ENCODE measurements at regions not wholly inside any gene's neighbourhood (a gene's known extent, or its start where the extent isn't known, plus 50 kb on each side); places are given as distances from the start of the nearest gene placed in this dataset.

DNA sequence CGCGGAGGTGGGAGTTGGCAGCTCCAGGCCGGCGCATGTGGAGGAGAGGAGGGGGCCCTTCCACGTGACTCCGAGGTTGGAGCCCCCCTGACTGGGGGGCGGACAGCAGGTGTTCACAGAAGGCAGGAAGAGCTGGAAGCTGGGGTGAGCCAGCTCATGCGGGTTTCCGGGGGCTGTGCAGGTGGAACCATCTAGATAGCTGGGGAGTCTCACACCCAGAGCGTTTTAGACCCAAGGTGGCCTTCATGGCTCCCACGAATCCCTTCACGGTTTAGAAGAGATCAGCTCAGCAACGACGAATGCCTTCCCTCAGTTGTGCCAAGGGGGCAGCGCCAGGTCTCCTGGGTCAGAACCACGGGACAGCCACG lies 740.5 kb upstream of the SALL3 start:
- no peak overlapping the region for H3K4me3 ChIP-seq (ENCODE audit: low read length in 2 of 2)
- no peak for DNase-seq (ENCODE audit: low read depth in 6 of 9, low spot score in 9 of 9)
- H3K27ac ChIP-seq (ENCODE audit: low read depth in 1 of 2, low read length in 1 of 2), result no peak overlapping the region
- H3K9me3 ChIP-seq (ENCODE audit: control insufficient read depth in 2 of 2, insufficient read depth in 1 of 2, low read length in 1 of 2), result no peaks in the 10 kb centered on the region
- H3K4me1 ChIP-seq (ENCODE audit: control insufficient read depth in 2 of 2, insufficient read depth in 2 of 2, low read length in 2 of 2), result no peaks in the 10 kb centered on the region
- 95% methylated on average over 17 of the region's 17 CpGs for WGBS
- no peaks in the 10 kb centered on the region for H3K27me3 ChIP-seq (ENCODE audit: control insufficient read depth in 2 of 2, insufficient read depth in 1 of 2, low read length in 1 of 2)
- H3K36me3 ChIP-seq (ENCODE audit: control insufficient read depth in 2 of 2, insufficient read depth in 2 of 2, low read length in 1 of 2), result no peaks in the 10 kb centered on the region

DNA sequence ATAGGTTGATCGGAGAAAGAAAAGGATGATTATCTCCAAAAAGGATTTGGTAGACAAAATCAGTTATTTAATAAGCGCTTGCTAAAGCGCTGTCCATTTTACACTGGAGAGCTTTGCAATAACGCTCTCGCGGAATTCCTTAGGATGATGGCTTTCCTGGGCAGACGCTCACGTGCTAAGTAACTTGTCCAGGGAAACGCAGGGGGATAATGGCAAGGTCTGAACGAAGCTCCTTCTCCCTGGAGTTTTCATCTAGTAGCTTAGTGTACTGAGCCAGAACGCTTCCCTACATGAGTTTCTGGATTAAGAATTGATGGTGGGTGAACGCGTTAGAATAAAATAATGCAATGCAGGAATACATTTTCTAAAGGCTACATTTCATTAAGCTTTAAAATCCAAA lies 739.5 kb upstream of the SALL3 start:
- WGBS, result 95% methylated on average over 13 of the region's 13 CpGs

DNA sequence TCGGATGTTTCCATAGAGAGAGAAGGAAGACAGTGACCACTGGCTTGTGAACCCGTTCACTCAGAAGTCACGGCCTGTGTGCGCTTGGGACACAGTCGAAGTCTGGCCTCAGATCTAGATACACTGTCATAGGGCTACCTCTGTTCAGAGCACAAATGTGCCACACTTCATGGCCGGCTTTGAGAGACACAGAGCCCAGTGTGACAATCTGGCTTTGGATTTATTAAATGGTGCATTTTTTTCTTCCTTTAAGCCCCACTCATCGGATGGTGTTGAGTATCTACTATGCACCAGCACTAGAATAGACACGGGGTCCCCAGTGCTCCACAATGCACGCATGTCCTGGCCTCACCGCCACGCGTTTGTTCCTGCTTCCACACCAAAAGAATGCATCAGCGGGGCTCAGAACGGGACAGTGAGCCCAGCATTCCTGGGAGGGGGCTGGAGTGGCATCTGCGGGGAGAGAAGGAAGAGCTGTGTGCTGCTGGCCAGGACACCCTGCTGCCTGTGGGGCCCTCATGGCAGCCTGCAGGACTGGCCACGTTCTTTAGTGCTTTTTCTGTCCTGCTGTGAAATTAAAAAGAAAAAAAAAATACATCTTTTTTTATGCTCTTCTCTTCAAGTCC lies 738.9 kb upstream of the SALL3 start:
- no peak for DNase-seq (ENCODE audit: low read depth in 6 of 9, low spot score in 9 of 9)
- no peak overlapping the region for H3K27ac ChIP-seq (ENCODE audit: low read depth in 1 of 2, low read length in 1 of 2)

More for the DNA sequence above, 739.5 kb upstream of the SALL3 start:
- Histone ChIP-seq H3K4me1 (ENCODE audit: control insufficient read depth in 2 of 2, insufficient read depth in 2 of 2, low read length in 2 of 2) (no peaks in the 10 kb centered on the region), H3K27ac (ENCODE audit: low read depth in 1 of 2, low read length in 1 of 2) (no peak overlapping the region), H3K9me3 (ENCODE audit: control insufficient read depth in 2 of 2, insufficient read depth in 1 of 2, low read length in 1 of 2) (no peaks in the 10 kb centered on the region), H3K27me3 (ENCODE audit: control insufficient read depth in 2 of 2, insufficient read depth in 1 of 2, low read length in 1 of 2) (no peaks in the 10 kb centered on the region), H3K4me3 (ENCODE audit: low read length in 2 of 2) (no peak overlapping the region), H3K36me3 (ENCODE audit: control insufficient read depth in 2 of 2, insufficient read depth in 2 of 2, low read length in 1 of 2) (no peaks in the 10 kb centered on the region)
- no peak for DNase-seq (ENCODE audit: low read depth in 6 of 9, low spot score in 9 of 9)

DNA sequence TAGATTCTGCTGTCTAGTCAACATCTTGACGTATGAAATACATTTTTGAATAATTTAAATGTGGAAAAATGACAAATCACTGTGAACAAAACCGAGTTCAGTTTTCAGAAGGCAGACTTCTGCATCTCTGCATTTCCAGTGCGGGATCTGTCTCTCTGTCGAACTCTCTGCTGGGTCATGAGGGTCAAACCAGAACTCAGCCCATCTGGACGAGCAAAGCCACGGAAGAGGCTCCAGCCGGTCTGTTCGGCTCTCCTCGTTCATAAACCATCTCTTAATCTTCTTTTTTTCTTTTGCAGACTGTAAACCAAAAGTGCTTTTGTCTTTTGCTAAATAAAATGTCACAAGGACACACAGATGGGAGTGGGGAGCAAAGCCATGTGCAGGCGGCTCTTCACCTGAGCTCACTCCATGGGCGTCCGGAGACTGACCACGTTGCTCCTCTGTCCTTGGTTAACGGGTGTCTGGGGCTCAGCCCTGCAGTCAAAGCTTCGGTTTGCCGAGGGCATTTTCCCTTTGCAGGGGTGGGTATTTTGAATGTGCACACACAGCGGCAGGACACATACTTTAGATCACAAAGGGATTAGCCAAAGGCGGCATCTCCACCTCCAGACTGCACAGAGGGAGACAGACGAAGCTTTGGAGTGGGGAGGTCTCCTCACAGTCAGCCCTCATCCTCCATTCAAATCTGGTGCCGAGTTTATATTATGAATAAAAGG lies 737.9 kb upstream of the SALL3 start:
- 71% methylated on average over 20 of the region's 20 CpGs for WGBS
- Histone ChIP-seq H3K27me3 (ENCODE audit: control insufficient read depth in 2 of 2, insufficient read depth in 1 of 2, low read length in 1 of 2) (no peaks in the 10 kb centered on the region), H3K27ac (ENCODE audit: low read depth in 1 of 2, low read length in 1 of 2) (no peak overlapping the region), H3K9me3 (ENCODE audit: control insufficient read depth in 2 of 2, insufficient read depth in 1 of 2, low read length in 1 of 2) (peaks cover 0 to 6% of the 10 kb centered on the region in 2 donors), H3K4me1 (ENCODE audit: control insufficient read depth in 2 of 2, insufficient read depth in 2 of 2, low read length in 2 of 2) (no peaks in the 10 kb centered on the region), H3K4me3 (ENCODE audit: low read length in 2 of 2) (no peak overlapping the region), H3K36me3 (ENCODE audit: control insufficient read depth in 2 of 2, insufficient read depth in 2 of 2, low read length in 1 of 2) (no peaks in the 10 kb centered on the region)
- DNase-seq (ENCODE audit: low read depth in 6 of 9, low spot score in 9 of 9), result no peak

More for the DNA sequence above, 738.9 kb upstream of the SALL3 start:
- Histone ChIP-seq H3K4me1 (ENCODE audit: control insufficient read depth in 2 of 2, insufficient read depth in 2 of 2, low read length in 2 of 2) (no peaks in the 10 kb centered on the region), H3K9me3 (ENCODE audit: control insufficient read depth in 2 of 2, insufficient read depth in 1 of 2, low read length in 1 of 2) (peaks cover 0 to 3% of the 10 kb centered on the region in 2 donors), H3K27me3 (ENCODE audit: control insufficient read depth in 2 of 2, insufficient read depth in 1 of 2, low read length in 1 of 2) (no peaks in the 10 kb centered on the region), H3K4me3 (ENCODE audit: low read length in 2 of 2) (no peak overlapping the region), H3K36me3 (ENCODE audit: control insufficient read depth in 2 of 2, insufficient read depth in 2 of 2, low read length in 1 of 2) (no peaks in the 10 kb centered on the region)
- 80% methylated on average over 16 of the region's 16 CpGs for WGBS

DNA sequence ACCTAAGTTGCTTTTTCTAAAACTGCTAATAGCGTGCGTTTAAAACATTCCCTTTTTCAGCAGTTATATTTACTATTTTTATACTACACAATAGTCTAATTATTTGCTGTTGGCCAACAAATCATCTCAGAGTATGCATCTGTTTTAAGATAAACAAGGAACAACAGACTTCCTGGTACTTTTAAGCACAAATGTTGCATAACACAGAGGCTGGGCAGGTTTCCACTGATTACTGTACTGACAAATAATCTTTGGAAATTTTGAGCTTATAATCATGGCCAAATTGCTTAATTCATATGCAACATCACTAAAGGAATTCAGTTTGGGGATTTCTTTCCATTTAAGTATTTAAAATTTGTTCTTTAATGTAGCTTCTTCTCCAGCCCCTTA lies 737.4 kb upstream of the SALL3 start:
- no peaks in the 10 kb centered on the region for H3K36me3 ChIP-seq (ENCODE audit: control insufficient read depth in 2 of 2, insufficient read depth in 2 of 2, low read length in 1 of 2)
- no peak for DNase-seq (ENCODE audit: low read depth in 6 of 9, low spot score in 9 of 9)
- 44% methylated on average over 2 of the region's 2 CpGs for WGBS
- no peak overlapping the region for H3K4me3 ChIP-seq (ENCODE audit: low read length in 2 of 2)
- H3K27ac ChIP-seq (ENCODE audit: low read depth in 1 of 2, low read length in 1 of 2), result no peak overlapping the region
- H3K27me3 ChIP-seq (ENCODE audit: control insufficient read depth in 2 of 2, insufficient read depth in 1 of 2, low read length in 1 of 2), result no peaks in the 10 kb centered on the region
- H3K4me1 ChIP-seq (ENCODE audit: control insufficient read depth in 2 of 2, insufficient read depth in 2 of 2, low read length in 2 of 2), result no peaks in the 10 kb centered on the region
- peaks cover 0 to 7% of the 10 kb centered on the region in 2 donors for H3K9me3 ChIP-seq (ENCODE audit: control insufficient read depth in 2 of 2, insufficient read depth in 1 of 2, low read length in 1 of 2)

DNA sequence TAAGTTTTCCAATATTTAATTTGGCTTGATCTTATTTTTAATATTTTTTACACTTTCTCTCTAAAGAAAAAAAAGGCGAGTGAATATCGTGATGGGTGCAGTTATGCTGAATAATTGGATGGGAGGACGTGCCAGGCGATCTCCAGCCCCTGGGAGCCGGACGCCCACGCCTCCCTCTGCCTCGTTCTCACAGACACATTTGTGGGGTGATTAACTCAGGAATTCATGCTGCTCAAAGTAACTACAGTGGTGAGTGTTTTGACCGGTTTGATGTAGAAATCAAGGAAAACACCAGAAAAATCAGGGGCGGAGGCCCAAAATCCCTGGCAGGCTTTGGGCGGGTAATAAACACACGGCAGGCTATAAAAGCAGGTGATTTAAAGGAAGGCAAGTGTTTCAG lies 736.8 kb upstream of the SALL3 start:
- H3K4me1 ChIP-seq (ENCODE audit: control insufficient read depth in 2 of 2, insufficient read depth in 2 of 2, low read length in 2 of 2), result no peaks in the 10 kb centered on the region
- H3K4me3 ChIP-seq (ENCODE audit: low read length in 2 of 2), result no peak overlapping the region
- DNase-seq (ENCODE audit: low read depth in 6 of 9, low spot score in 9 of 9), result no peak
- 75% methylated on average over 12 of the region's 12 CpGs for WGBS
- no peaks in the 10 kb centered on the region for H3K36me3 ChIP-seq (ENCODE audit: control insufficient read depth in 2 of 2, insufficient read depth in 2 of 2, low read length in 1 of 2)
- no peak overlapping the region for H3K27ac ChIP-seq (ENCODE audit: low read depth in 1 of 2, low read length in 1 of 2)
- H3K27me3 ChIP-seq (ENCODE audit: control insufficient read depth in 2 of 2, insufficient read depth in 1 of 2, low read length in 1 of 2), result no peaks in the 10 kb centered on the region
- H3K9me3 ChIP-seq (ENCODE audit: control insufficient read depth in 2 of 2, insufficient read depth in 1 of 2, low read length in 1 of 2), result peaks cover 0 to 7% of the 10 kb centered on the region in 2 donors

DNA sequence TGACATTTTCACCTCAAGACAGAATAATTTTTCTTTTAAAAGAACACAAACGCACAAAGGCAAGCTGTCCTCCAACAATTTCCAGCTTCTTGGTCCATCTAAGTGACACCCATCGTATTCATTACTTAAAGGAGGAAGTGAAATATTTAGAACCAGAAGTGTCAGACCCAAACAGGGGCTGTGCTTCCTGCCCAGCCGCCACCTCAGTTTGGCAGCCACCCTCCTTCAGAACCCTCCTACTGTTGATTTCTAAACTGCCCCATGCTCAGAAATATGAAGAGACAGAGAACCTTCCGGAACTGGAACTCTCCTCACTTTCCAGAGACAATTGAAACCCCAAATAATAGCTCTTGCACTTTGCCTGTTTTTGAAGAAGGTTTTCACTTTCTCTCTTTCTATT lies 734.8 kb upstream of the SALL3 start:
- 45% methylated on average over 4 of the region's 4 CpGs for WGBS
- H3K27ac ChIP-seq (ENCODE audit: low read depth in 1 of 2, low read length in 1 of 2), result no peak overlapping the region
- DNase-seq (ENCODE audit: low read depth in 6 of 9, low spot score in 9 of 9), result no peak

DNA sequence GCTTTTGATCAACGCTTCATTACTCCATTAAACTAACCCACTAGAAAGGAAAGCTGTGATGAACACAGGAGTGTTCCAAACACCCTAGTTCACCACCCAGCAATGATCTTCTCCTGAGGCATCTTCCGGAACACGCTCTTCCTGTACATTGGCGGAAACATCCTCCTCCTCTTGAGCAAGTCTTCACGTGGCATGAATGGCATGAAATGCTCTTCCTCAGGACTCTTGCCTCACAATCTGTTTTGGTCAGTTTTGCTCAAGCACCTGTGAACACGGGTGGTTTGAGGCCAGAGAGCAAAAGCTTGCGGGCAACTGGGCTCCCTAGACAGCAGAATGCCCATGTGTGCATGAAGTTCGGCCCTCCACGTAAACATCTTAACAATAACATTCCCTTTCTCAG lies 734.2 kb upstream of the SALL3 start:
- no peaks in the 10 kb centered on the region for H3K27me3 ChIP-seq (ENCODE audit: control insufficient read depth in 2 of 2, insufficient read depth in 1 of 2, low read length in 1 of 2)
- WGBS, result 96% methylated on average over 9 of the region's 9 CpGs
- H3K36me3 ChIP-seq (ENCODE audit: control insufficient read depth in 2 of 2, insufficient read depth in 2 of 2, low read length in 1 of 2), result no peaks in the 10 kb centered on the region
- H3K4me1 ChIP-seq (ENCODE audit: control insufficient read depth in 2 of 2, insufficient read depth in 2 of 2, low read length in 2 of 2), result no peaks in the 10 kb centered on the region
- no peak overlapping the region for H3K4me3 ChIP-seq (ENCODE audit: low read length in 2 of 2)
- no peak overlapping the region for H3K27ac ChIP-seq (ENCODE audit: low read depth in 1 of 2, low read length in 1 of 2)
- H3K9me3 ChIP-seq (ENCODE audit: control insufficient read depth in 2 of 2, insufficient read depth in 1 of 2, low read length in 1 of 2), result peaks cover 0 to 7% of the 10 kb centered on the region in 2 donors
- no peak for DNase-seq (ENCODE audit: low read depth in 6 of 9, low spot score in 9 of 9)

More for the DNA sequence above, 734.8 kb upstream of the SALL3 start:
- Histone ChIP-seq H3K9me3 (ENCODE audit: control insufficient read depth in 2 of 2, insufficient read depth in 1 of 2, low read length in 1 of 2) (peaks cover 0 to 7% of the 10 kb centered on the region in 2 donors), H3K4me1 (ENCODE audit: control insufficient read depth in 2 of 2, insufficient read depth in 2 of 2, low read length in 2 of 2) (no peaks in the 10 kb centered on the region), H3K27me3 (ENCODE audit: control insufficient read depth in 2 of 2, insufficient read depth in 1 of 2, low read length in 1 of 2) (no peaks in the 10 kb centered on the region), H3K36me3 (ENCODE audit: control insufficient read depth in 2 of 2, insufficient read depth in 2 of 2, low read length in 1 of 2) (no peaks in the 10 kb centered on the region), H3K4me3 (ENCODE audit: low read length in 2 of 2) (no peak overlapping the region)

DNA sequence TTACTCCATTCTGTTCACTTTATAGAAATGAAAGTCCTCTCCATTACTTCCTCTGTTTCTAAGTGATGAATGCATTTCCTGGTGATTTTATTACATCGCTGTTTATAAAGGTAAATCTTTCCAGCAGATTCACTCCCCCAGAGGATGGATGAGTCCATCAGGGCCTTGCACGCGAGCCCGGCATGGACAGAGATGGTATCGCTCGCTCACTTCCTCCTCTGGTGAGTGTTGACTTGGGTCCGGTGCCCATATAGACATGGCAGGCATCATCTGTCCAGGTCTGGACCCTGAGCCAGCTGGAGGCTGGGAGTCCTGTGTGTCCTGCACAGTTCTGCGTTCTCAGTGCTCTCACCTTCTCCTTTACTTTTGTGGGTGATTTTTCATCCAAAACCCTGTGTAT lies 733.6 kb upstream of the SALL3 start:
- Histone ChIP-seq H3K4me1 (ENCODE audit: control insufficient read depth in 2 of 2, insufficient read depth in 2 of 2, low read length in 2 of 2) (no peaks in the 10 kb centered on the region), H3K4me3 (ENCODE audit: low read length in 2 of 2) (no peak overlapping the region), H3K9me3 (ENCODE audit: control insufficient read depth in 2 of 2, insufficient read depth in 1 of 2, low read length in 1 of 2) (peaks cover 0 to 7% of the 10 kb centered on the region in 2 donors), H3K27me3 (ENCODE audit: control insufficient read depth in 2 of 2, insufficient read depth in 1 of 2, low read length in 1 of 2) (no peaks in the 10 kb centered on the region), H3K27ac (ENCODE audit: low read depth in 1 of 2, low read length in 1 of 2) (no peak overlapping the region), H3K36me3 (ENCODE audit: control insufficient read depth in 2 of 2, insufficient read depth in 2 of 2, low read length in 1 of 2) (no peaks in the 10 kb centered on the region)
- no peak for DNase-seq (ENCODE audit: low read depth in 6 of 9, low spot score in 9 of 9)
- 90% methylated on average over 8 of the region's 8 CpGs for WGBS

All from thymus (tissue), 11 donors.